ENCODE measurements at regions not wholly inside any gene's neighbourhood (a gene's known extent, or its start where the extent isn't known, plus 50 kb on each side); places are given as distances from the start of the nearest gene placed in this dataset.

DNA sequence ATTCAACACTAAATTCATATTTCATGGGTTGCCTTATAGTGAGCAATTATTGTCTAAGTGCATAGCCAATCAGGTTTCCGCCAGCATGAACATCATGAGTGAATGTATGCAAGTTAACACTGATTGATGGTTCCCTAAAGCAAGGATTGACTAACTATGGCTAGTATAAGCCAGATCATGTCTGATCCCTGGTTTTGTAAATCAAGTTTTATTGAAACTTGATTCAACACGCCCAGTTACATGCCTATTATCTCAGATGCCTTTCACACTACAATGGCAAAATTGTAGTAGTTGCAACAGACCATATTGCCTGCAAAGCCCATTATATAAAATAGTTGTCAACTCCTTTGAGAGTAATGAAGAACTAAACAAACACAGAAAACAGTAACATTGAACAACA is 1127.4 kb downstream of the NCAM2 start:
- TF ChIP-seq, protein P1, sequence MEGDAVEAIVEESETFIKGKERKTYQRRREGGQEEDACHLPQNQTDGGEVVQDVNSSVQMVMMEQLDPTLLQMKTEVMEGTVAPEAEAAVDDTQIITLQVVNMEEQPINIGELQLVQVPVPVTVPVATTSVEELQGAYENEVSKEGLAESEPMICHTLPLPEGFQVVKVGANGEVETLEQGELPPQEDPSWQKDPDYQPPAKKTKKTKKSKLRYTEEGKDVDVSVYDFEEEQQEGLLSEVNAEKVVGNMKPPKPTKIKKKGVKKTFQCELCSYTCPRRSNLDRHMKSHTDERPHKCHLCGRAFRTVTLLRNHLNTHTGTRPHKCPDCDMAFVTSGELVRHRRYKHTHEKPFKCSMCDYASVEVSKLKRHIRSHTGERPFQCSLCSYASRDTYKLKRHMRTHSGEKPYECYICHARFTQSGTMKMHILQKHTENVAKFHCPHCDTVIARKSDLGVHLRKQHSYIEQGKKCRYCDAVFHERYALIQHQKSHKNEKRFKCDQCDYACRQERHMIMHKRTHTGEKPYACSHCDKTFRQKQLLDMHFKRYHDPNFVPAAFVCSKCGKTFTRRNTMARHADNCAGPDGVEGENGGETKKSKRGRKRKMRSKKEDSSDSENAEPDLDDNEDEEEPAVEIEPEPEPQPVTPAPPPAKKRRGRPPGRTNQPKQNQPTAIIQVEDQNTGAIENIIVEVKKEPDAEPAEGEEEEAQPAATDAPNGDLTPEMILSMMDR (IDR thresholded peaks at IDR 0.05; ENCODE audit: insufficient read depth, low read depth, low read length): no peak
- TF ChIP-seq EZH2 (IDR thresholded peaks at IDR 0.05; ENCODE audit: insufficient read depth, low read length): no peak

All from astrocyte (in vitro differentiated cells and primary cell).